ENCODE measurements at regions not wholly inside any gene's neighbourhood (a gene's known extent, or its start where the extent isn't known, plus 50 kb on each side); places are given as distances from the start of the nearest gene placed in this dataset.

DNA sequence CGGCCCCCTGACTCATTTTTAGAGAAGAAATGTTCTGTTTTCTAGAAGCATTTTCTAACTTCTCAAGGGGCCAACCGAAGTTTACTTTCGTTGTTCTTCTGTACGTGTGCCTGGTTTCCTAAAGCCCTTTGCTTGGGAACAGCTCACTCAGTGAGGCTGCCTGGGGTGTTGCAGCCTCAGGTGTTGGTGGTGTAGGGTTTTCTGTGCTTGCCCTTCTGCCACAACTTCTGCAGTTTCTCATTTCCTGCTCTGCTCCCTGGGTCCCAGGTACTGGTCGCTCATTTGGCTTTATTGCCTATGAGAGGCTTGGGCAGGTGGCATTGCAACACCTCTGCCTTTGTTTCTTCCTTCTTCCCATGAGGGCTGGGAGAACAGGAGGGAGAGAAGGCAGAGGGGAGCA, 278.3 kb downstream of the SOX4 start:
- ATAC-seq, result no peak
- TF ChIP-seq BACH2 (CRISPR knock-in tag; IDR thresholded peaks at IDR 0.05; ENCODE audit: borderline replicate concordance) (no peak), POU6F1 (CRISPR knock-in tag; IDR thresholded peaks at IDR 0.05; ENCODE audit: borderline replicate concordance, low read depth) (no peak), ESRRG (CRISPR knock-in tag; IDR thresholded peaks at IDR 0.05) (no peak), OSR1 (CRISPR knock-in tag; IDR thresholded peaks at IDR 0.05) (no peak), ZNF565 (CRISPR knock-in tag; conservative IDR thresholded peaks at IDR 0.05; ENCODE audit: low read depth) (no peak), TSHZ2 (CRISPR knock-in tag; IDR thresholded peaks at IDR 0.05) (no peak)
- TF ChIP-seq, protein P1, sequence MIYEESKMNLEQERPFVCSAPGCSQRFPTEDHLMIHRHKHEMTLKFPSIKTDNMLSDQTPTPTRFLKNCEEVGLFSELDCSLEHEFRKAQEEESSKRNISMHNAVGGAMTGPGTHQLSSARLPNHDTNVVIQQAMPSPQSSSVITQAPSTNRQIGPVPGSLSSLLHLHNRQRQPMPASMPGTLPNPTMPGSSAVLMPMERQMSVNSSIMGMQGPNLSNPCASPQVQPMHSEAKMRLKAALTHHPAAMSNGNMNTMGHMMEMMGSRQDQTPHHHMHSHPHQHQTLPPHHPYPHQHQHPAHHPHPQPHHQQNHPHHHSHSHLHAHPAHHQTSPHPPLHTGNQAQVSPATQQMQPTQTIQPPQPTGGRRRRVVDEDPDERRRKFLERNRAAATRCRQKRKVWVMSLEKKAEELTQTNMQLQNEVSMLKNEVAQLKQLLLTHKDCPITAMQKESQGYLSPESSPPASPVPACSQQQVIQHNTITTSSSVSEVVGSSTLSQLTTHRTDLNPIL (CRISPR knock-in tag; IDR thresholded peaks at IDR 0.05; ENCODE audit: low read depth), result no peak

DNA sequence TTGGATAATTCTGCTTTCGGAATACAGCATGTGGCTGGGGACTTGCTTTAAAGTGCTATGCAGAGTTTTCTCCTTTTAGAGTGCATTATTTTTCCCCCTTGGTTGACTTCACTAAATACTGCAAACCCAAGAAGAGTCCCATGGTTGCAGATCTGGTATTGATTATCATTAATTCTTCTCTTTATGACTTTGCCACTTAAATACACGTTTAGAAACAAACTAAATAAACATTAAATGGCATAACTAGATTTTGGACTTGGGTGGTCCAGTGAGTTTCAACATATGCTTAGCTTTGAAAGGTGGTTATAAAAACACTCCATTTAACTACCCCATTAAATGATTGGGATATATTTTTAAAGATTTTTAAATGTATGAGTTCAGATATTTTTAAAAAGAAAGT, 279.2 kb downstream of the SOX4 start:
- TF ChIP-seq ZNF70 (CRISPR knock-in tag; IDR thresholded peaks at IDR 0.05) (no peak), ZNF565 (CRISPR knock-in tag; conservative IDR thresholded peaks at IDR 0.05; ENCODE audit: low read depth) (no peak), POU6F1 (CRISPR knock-in tag; IDR thresholded peaks at IDR 0.05; ENCODE audit: borderline replicate concordance, low read depth) (no peak), ESRRG (CRISPR knock-in tag; IDR thresholded peaks at IDR 0.05) (no peak), ARNTL (CRISPR knock-in tag; IDR thresholded peaks at IDR 0.05; ENCODE audit: borderline replicate concordance, low read depth) (no peak), TCF4 (CRISPR knock-in tag; IDR thresholded peaks at IDR 0.05; ENCODE audit: borderline replicate concordance) (no peak), ZFP30 (CRISPR knock-in tag; IDR thresholded peaks at IDR 0.05) (no peak), ZNF8 (CRISPR knock-in tag; IDR thresholded peaks at IDR 0.05) (no peak), PPARA (CRISPR knock-in tag; IDR thresholded peaks at IDR 0.05; ENCODE audit: borderline replicate concordance) (no peak), ZFP3 (CRISPR knock-in tag; IDR thresholded peaks at IDR 0.05) (no peak), SNAI2 (CRISPR knock-in tag; IDR thresholded peaks at IDR 0.05) (no peak), TSHZ2 (CRISPR knock-in tag; IDR thresholded peaks at IDR 0.05) (no peak), ISL1 (CRISPR knock-in tag; IDR thresholded peaks at IDR 0.05) (no peak)
- TF ChIP-seq, protein P1 (CRISPR knock-in tag; IDR thresholded peaks at IDR 0.05; ENCODE audit: low read depth), result no peak
- TF ChIP-seq, protein P2, sequence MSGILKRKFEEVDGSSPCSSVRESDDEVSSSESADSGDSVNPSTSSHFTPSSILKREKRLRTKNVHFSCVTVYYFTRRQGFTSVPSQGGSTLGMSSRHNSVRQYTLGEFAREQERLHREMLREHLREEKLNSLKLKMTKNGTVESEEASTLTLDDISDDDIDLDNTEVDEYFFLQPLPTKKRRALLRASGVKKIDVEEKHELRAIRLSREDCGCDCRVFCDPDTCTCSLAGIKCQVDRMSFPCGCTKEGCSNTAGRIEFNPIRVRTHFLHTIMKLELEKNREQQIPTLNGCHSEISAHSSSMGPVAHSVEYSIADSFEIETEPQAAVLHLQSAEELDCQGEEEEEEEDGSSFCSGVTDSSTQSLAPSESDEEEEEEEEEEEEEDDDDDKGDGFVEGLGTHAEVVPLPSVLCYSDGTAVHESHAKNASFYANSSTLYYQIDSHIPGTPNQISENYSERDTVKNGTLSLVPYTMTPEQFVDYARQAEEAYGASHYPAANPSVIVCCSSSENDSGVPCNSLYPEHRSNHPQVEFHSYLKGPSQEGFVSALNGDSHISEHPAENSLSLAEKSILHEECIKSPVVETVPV (CRISPR knock-in tag; IDR thresholded peaks at IDR 0.05), result no peak
- TF ChIP-seq, protein P3, sequence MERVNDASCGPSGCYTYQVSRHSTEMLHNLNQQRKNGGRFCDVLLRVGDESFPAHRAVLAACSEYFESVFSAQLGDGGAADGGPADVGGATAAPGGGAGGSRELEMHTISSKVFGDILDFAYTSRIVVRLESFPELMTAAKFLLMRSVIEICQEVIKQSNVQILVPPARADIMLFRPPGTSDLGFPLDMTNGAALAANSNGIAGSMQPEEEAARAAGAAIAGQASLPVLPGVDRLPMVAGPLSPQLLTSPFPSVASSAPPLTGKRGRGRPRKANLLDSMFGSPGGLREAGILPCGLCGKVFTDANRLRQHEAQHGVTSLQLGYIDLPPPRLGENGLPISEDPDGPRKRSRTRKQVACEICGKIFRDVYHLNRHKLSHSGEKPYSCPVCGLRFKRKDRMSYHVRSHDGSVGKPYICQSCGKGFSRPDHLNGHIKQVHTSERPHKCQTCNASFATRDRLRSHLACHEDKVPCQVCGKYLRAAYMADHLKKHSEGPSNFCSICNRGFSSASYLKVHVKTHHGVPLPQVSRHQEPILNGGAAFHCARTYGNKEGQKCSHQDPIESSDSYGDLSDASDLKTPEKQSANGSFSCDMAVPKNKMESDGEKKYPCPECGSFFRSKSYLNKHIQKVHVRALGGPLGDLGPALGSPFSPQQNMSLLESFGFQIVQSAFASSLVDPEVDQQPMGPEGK (CRISPR knock-in tag; IDR thresholded peaks at IDR 0.05; ENCODE audit: borderline replicate concordance), result no peak
- no peak for ATAC-seq
